HL-60 (cell line): ENCODE measurements at regions not wholly inside any gene's neighbourhood (a gene's known extent, or its start where the extent isn't known, plus 50 kb on each side); places are given as distances from the start of the nearest gene placed in this dataset.

Experiments
- DNase-seq, 2 experiments: peaks; one replicate each; pipeline ENCODE4 v3.0.0-alpha.2; 2010 to 2020; ENCODE audit warnings: low read depth in 1 of 2, low spot score in 1 of 2
- H3K27ac ChIP-seq: fragments of 250-450 bp; sonication (Bioruptor Pico); replicated peaks from 2 replicates; pipeline ENCODE4 v1.5.1; 2020; ENCODE audit warnings: mild to moderate bottlenecking, moderate library complexity
- H3K27me3 ChIP-seq: fragments of 250-450 bp; sonication (Bioruptor Pico); 2 replicates; pipeline ENCODE4 v1.5.1; 2021; ENCODE audit warnings: mild to moderate bottlenecking, moderate library complexity; ENCODE audit not compliant: insufficient read depth, poor library complexity, severe bottlenecking
- H3K4me3 ChIP-seq: replicated peaks from 2 replicates; pipeline ENCODE4 v1.5.1; 2011; ENCODE audit warnings: mild to moderate bottlenecking, control low read depth, low read length; ENCODE audit not compliant: insufficient read depth
- CTCF ChIP-seq: IDR thresholded peaks from one replicate; pipeline ENCODE4 v1.5.1; 2011; ENCODE audit warnings: low read length, control low read depth, inconsistent platforms; ENCODE audit not compliant: insufficient read depth
- GABPA ChIP-seq: IDR thresholded peaks from 2 replicates; pipeline ENCODE4 v1.6.1; 2012; ENCODE audit warnings: low read depth
- POLR2AphosphoS5 ChIP-seq: IDR thresholded peaks from 2 replicates; pipeline ENCODE4 v1.6.1; 2012; ENCODE audit warnings: low read depth
- REST ChIP-seq: IDR thresholded peaks from 2 replicates; pipeline ENCODE4 v1.6.1; 2012; ENCODE audit warnings: low read depth; ENCODE audit not compliant: insufficient replicate concordance
- SPI1 ChIP-seq: IDR thresholded peaks from 2 replicates; pipeline ENCODE4 v1.6.1; 2012; ENCODE audit warnings: low read depth, mild to moderate bottlenecking, borderline replicate concordance

GRCh38 chr17:74019271-74019670 is 184.2 kb upstream of the RPL38 start:
- TF ChIP-seq REST (no peak), SPI1 (no peak), GABPA (no peak), CTCF (no peak), POLR2AphosphoS5 (no peak)
- Histone ChIP-seq H3K27ac (no peak overlapping the region), H3K4me3 (no peak overlapping the region), H3K27me3 (no peaks in the 10 kb centered on the region)
- DNase-seq = no peak

GRCh38 chr17:74019860-74020259 is 183.6 kb upstream of the RPL38 start:
- no peak for TF ChIP-seq CTCF
- TF ChIP-seq SPI1 = no peak
- TF ChIP-seq POLR2AphosphoS5 = no peak
- TF ChIP-seq GABPA = no peak
- no peak for TF ChIP-seq REST
- no peak for DNase-seq
- H3K4me3 ChIP-seq = no peak overlapping the region
- no peaks in the 10 kb centered on the region for H3K27me3 ChIP-seq
- H3K27ac ChIP-seq = no peak overlapping the region

GRCh38 chr17:74020522-74020921 is 183.0 kb upstream of the RPL38 start:
- DNase-seq = no peak
- no peak overlapping the region for H3K4me3 ChIP-seq
- no peak overlapping the region for H3K27ac ChIP-seq
- no peak for TF ChIP-seq GABPA
- TF ChIP-seq CTCF = no peak
- no peak for TF ChIP-seq POLR2AphosphoS5
- TF ChIP-seq SPI1 = no peak
- no peak for TF ChIP-seq REST
- no peaks in the 10 kb centered on the region for H3K27me3 ChIP-seq
